ENCODE measurements at regions not wholly inside any gene's neighbourhood (a gene's known extent, or its start where the extent isn't known, plus 50 kb on each side); places are given as distances from the start of the nearest gene placed in this dataset.

DNA sequence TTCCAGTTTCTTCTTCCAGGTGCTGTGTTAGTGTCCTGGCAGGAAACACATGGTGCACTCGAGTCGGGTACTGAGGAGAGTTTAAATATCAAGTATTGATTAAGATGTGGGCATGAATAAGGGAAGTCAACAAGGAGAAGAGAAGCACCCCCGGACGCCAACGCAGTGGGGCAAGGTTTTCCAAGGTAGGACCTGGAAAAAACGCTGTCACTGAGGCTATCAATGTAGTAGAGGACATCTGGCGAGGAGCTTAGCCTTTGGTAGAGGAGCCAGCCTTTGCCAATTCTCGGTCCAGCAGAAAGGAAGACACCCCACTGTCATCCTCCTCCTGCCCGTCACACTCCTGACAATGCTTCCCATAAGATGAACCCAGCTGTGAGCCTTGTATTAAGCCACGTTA is 159.6 kb downstream of the TEX36 start:
- RAD21 ChIA-PET (ENCODE audit: low non-redundant PET in 1 of 2, low total read pairs in 2 of 2, uncharacterized antibody in 2 of 2, unreplicated experiment in 2 of 2) = no interaction called here
- intact Hi-C loops (cut with micrococcal nuclease) = loop anchor here (2.0 to 5.0 kb wide), 3 partner anchors 104 to 299 kb away; partner anchors contain the start of genes BCCIP, EDRF1 and UROS
- BruUV-seq (replicated peaks) = no TSS peak

More for the DNA sequence above, 159.6 kb downstream of the TEX36 start:
- H3K9ac ChIP-seq (ENCODE audit: low read length) = no peak overlapping the region
- H3K27ac ChIP-seq (ENCODE audit: low read depth, low read length) = no peak overlapping the region
- no peaks in the 10 kb centered on the region for H4K20me1 ChIP-seq (ENCODE audit: insufficient read depth)
- H3K9me2 ChIP-seq (ENCODE audit: insufficient read depth) = no peaks in the 10 kb centered on the region
- H3K79me2 ChIP-seq (ENCODE audit: insufficient read depth, low read length) = no peaks in the 10 kb centered on the region
- no peak overlapping the region for H2AFZ ChIP-seq (ENCODE audit: low read depth, low read length, poor library complexity, severe bottlenecking)
- H3K4me3 ChIP-seq (replicated peaks in 1 of 2; ENCODE audit: low read depth in 1 of 2, low read length in 2 of 2) = no peak overlapping the region
- no peaks in the 10 kb centered on the region for H3K36me3 ChIP-seq (ENCODE audit: control insufficient read depth in 1 of 2, insufficient read depth in 2 of 2, low read length in 2 of 2)
- no peaks in the 10 kb centered on the region for H3K27me3 ChIP-seq (ENCODE audit: insufficient read depth, low read length)
- ChIA-PET POLR2A (no interaction called here), CTCF (interaction anchor here (0.9 to 2.1 kb wide), 5 partner anchors 10 to 177 kb away, joined by 3 to 13 read pairs (median 11); no protein-coding TSS in a partner anchor)
- ATAC-seq = no peak
- no peaks in the 10 kb centered on the region for H3K9me3 ChIP-seq (ENCODE audit: control insufficient read depth in 1 of 2, insufficient read depth in 1 of 2, low read depth in 1 of 2, low read length in 2 of 2)
- no peak for DNase-seq (ENCODE audit: low read depth, low spot score)
- no peak for TF ChIP-seq SRF (IDR thresholded peaks at IDR 0.05; ENCODE audit: low read depth)
- TF ChIP-seq SP1 (IDR thresholded peaks at IDR 0.05; ENCODE audit: low read depth) = no peak
- TF ChIP-seq JUND (IDR thresholded peaks at IDR 0.05) = no peak
- no peak for TF ChIP-seq YY1 (IDR thresholded peaks at IDR 0.05; ENCODE audit: extremely low read depth, insufficient replicate concordance, low read depth, low read length)
- TF ChIP-seq FOSL1 (IDR thresholded peaks at IDR 0.05; ENCODE audit: low read depth) = no peak
- TF ChIP-seq, protein P1, sequence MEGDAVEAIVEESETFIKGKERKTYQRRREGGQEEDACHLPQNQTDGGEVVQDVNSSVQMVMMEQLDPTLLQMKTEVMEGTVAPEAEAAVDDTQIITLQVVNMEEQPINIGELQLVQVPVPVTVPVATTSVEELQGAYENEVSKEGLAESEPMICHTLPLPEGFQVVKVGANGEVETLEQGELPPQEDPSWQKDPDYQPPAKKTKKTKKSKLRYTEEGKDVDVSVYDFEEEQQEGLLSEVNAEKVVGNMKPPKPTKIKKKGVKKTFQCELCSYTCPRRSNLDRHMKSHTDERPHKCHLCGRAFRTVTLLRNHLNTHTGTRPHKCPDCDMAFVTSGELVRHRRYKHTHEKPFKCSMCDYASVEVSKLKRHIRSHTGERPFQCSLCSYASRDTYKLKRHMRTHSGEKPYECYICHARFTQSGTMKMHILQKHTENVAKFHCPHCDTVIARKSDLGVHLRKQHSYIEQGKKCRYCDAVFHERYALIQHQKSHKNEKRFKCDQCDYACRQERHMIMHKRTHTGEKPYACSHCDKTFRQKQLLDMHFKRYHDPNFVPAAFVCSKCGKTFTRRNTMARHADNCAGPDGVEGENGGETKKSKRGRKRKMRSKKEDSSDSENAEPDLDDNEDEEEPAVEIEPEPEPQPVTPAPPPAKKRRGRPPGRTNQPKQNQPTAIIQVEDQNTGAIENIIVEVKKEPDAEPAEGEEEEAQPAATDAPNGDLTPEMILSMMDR (IDR thresholded peaks at IDR 0.05 in 2 of 3, conservative IDR thresholded peaks at IDR 0.05 in 1 of 3; ENCODE audit: borderline replicate concordance in 1 of 3, insufficient read depth in 1 of 3, low read depth in 2 of 3, low read length in 2 of 3) = no peak
- no peak for TF ChIP-seq CEBPB (IDR thresholded peaks at IDR 0.05; ENCODE audit: low read depth)
- no peak for TF ChIP-seq POLR2A (IDR thresholded peaks at IDR 0.05; ENCODE audit: borderline replicate concordance, extremely low read depth, insufficient read depth, insufficient read length)
- TF ChIP-seq TCF7L2 (IDR thresholded peaks at IDR 0.05; ENCODE audit: borderline replicate concordance, extremely low read depth, insufficient read depth, insufficient read length) = no peak
- TF ChIP-seq RAD21 (IDR thresholded peaks at IDR 0.05; ENCODE audit: low read depth) = no peak
- TF ChIP-seq, protein P2, sequence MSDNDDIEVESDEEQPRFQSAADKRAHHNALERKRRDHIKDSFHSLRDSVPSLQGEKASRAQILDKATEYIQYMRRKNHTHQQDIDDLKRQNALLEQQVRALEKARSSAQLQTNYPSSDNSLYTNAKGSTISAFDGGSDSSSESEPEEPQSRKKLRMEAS (IDR thresholded peaks at IDR 0.05) = no peak
- TF ChIP-seq ELF1 (IDR thresholded peaks at IDR 0.05; ENCODE audit: borderline replicate concordance, low read depth) = no peak
- TF ChIP-seq EZH2 (IDR thresholded peaks at IDR 0.05) = no peak
- TF ChIP-seq, protein P3, sequence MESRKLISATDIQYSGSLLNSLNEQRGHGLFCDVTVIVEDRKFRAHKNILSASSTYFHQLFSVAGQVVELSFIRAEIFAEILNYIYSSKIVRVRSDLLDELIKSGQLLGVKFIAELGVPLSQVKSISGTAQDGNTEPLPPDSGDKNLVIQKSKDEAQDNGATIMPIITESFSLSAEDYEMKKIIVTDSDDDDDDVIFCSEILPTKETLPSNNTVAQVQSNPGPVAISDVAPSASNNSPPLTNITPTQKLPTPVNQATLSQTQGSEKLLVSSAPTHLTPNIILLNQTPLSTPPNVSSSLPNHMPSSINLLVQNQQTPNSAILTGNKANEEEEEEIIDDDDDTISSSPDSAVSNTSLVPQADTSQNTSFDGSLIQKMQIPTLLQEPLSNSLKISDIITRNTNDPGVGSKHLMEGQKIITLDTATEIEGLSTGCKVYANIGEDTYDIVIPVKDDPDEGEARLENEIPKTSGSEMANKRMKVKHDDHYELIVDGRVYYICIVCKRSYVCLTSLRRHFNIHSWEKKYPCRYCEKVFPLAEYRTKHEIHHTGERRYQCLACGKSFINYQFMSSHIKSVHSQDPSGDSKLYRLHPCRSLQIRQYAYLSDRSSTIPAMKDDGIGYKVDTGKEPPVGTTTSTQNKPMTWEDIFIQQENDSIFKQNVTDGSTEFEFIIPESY (IDR thresholded peaks at IDR 0.05; ENCODE audit: extremely low read depth, insufficient replicate concordance, low read length) = no peak
- no peak for TF ChIP-seq EGR1 (IDR thresholded peaks at IDR 0.05; ENCODE audit: low read depth)
- no peak for TF ChIP-seq POLR2AphosphoS5 (IDR thresholded peaks at IDR 0.05; ENCODE audit: low read depth, low read length)
- TF ChIP-seq CBX3 (IDR thresholded peaks at IDR 0.05; ENCODE audit: low read depth) = no peak
- no peak for TF ChIP-seq ZNF274 (IDR thresholded peaks at IDR 0.05; ENCODE audit: low read depth, low read length)
- no peak for TF ChIP-seq EZH2phosphoT487 (IDR thresholded peaks at IDR 0.05; ENCODE audit: borderline replicate concordance)
- no peak for TF ChIP-seq ZFX (IDR thresholded peaks at IDR 0.05)
- no peak overlapping the region for H3K4me2 ChIP-seq (ENCODE audit: low read length)
- peaks cover 5 to 14% of the 10 kb centered on the region in 2 experiments for H3K4me1 ChIP-seq (ENCODE audit: control insufficient read depth in 1 of 2, insufficient read depth in 2 of 2, low read length in 2 of 2)

Data from HCT116 (cell line).